Fibroblast of the aortic adventitia (primary cell): ENCODE measurements at regions not wholly inside any gene's neighbourhood (a gene's known extent, or its start where the extent isn't known, plus 50 kb on each side); places are given as distances from the start of the nearest gene placed in this dataset.

Source experiments
- DNase-seq: peaks from one replicate; pipeline ENCODE4 v3.0.0-alpha.2; 2010; ENCODE audit warnings: low read depth
- H3K4me3 ChIP-seq: 2 replicates; pipeline ENCODE4 v1.5.1; 2011; ENCODE audit warnings: low read depth, mild to moderate bottlenecking, control low read depth, low read length, moderate library complexity
- CTCF ChIP-seq: IDR thresholded peaks from 2 replicates; pipeline ENCODE4 v1.5.1; 2011; ENCODE audit warnings: mild to moderate bottlenecking, low read length, control low read depth, inconsistent platforms; ENCODE audit not compliant: insufficient read depth

- DNase-seq, result no peak
- no peak for TF ChIP-seq CTCF
- no peak overlapping the region for H3K4me3 ChIP-seq
These were observed 1000.4 kb downstream of the CDH11 start for GRCh38 chr16:64121473-64121872.

GRCh38 chr16:64116151-64116550 is 1005.7 kb downstream of the CDH11 start:
- no peak overlapping the region for H3K4me3 ChIP-seq
- DNase-seq, result no peak
- TF ChIP-seq CTCF, result no peak

- no peak for TF ChIP-seq CTCF
- no peak overlapping the region for H3K4me3 ChIP-seq
- DNase-seq, result no peak
These were observed 1012.6 kb downstream of the CDH11 start for GRCh38 chr16:64109241-64109640.

- TF ChIP-seq CTCF, result no peak
- DNase-seq, result no peak
These were observed 1019.2 kb downstream of the CDH11 start for GRCh38 chr16:64102654-64103053.

GRCh38 chr16:64098451-64098850 is 1023.4 kb downstream of the CDH11 start:
- no peak for DNase-seq
- TF ChIP-seq CTCF, result no peak
- H3K4me3 ChIP-seq, result no peak overlapping the region

More at GRCh38 chr16:64102654-64103053, 1019.2 kb downstream of the CDH11 start:
- no peak overlapping the region for H3K4me3 ChIP-seq

GRCh38 chr16:64096689-64097088 is 1025.2 kb downstream of the CDH11 start:
- DNase-seq, result no peak
- TF ChIP-seq CTCF, result no peak
- H3K4me3 ChIP-seq, result no peak overlapping the region

- H3K4me3 ChIP-seq, result no peak overlapping the region
- no peak for DNase-seq
- TF ChIP-seq CTCF, result no peak
These were observed 1026.8 kb downstream of the CDH11 start for GRCh38 chr16:64094992-64095634.
